A549 (cell line): ENCODE measurements at regions not wholly inside any gene's neighbourhood (a gene's known extent, or its start where the extent isn't known, plus 50 kb on each side); places are given as distances from the start of the nearest gene placed in this dataset.

Experiments used
- CBX8 ChIP-seq: fragments of 200-600 bp; sonication (generic); IDR thresholded peaks from 2 replicates; pipeline ENCODE4 v1.6.1; 2016
- CHD2 ChIP-seq: fragments of 150-350 bp; IDR thresholded peaks from 2 replicates; pipeline ENCODE4 v1.6.1; 2014; ENCODE audit warnings: low read length; ENCODE audit not compliant: partially characterized antibody
- CHD4 ChIP-seq: fragments of 200-600 bp; sonication (generic); IDR thresholded peaks from 2 replicates; pipeline ENCODE4 v1.6.1; 2016; ENCODE audit warnings: antibody characterized with exemption, mild to moderate bottlenecking, borderline replicate concordance
- MAFK ChIP-seq: fragments of 450-650 bp; IDR thresholded peaks from 2 replicates; pipeline ENCODE4 v1.6.1; 2014; ENCODE audit not compliant: partially characterized antibody
- MYC ChIP-seq: IDR thresholded peaks from 2 replicates; pipeline ENCODE4 v1.6.1; 2012; ENCODE audit warnings: mild to moderate bottlenecking, inconsistent platforms, low read length, improper control_type of control experiment, borderline replicate concordance
- NPAS2 ChIP-seq: fragments of 250-450 bp; sonication (Bioruptor Pico); IDR thresholded peaks from 2 replicates; pipeline ENCODE4 v1.8.0; 2022; ENCODE audit warnings: mild to moderate bottlenecking, moderate library complexity, borderline replicate concordance
- POLR2AphosphoS2 ChIP-seq: conservative IDR thresholded peaks from 2 replicates; pipeline ENCODE4 v1.6.1; 2012; ENCODE audit warnings: low read length, improper control_type of control experiment, inconsistent platforms
- RAD21 ChIP-seq, 2 experiments: fragments of >200 bp in 1 of 2; sonication (Bioruptor Twin) in 1 of 2; formaldehyde crosslinking in 1 of 2; IDR thresholded peaks in 1 of 2; conservative IDR thresholded peaks in 1 of 2; 2 replicates in 1 of 2; 3 replicates in 1 of 2; pipeline ENCODE4 v1.6.1; 2012 to 2018; ENCODE audit warnings: inconsistent platforms in 1 of 2
- RFX5 ChIP-seq: fragments of 450-650 bp; IDR thresholded peaks from 2 replicates; pipeline ENCODE4 v1.7.1; 2014; ENCODE audit warnings: antibody characterized with exemption, mild to moderate bottlenecking, moderate library complexity
- ZNF302 ChIP-seq: fragments of 250-450 bp; sonication (Bioruptor Pico); IDR thresholded peaks from 2 replicates; pipeline ENCODE4 v1.9.0; 2021; ENCODE audit warnings: inconsistent platforms, mild to moderate bottlenecking, moderate library complexity
- TF ChIP-seq, protein P1 (sequence below): fragments of >200 bp; sonication (Bioruptor Twin); formaldehyde crosslinking; IDR thresholded peaks from 3 replicates; pipeline ENCODE4 v1.5.1; 2016
- TF ChIP-seq, protein P2 (sequence below): fragments of 200-600 bp; sonication (generic); IDR thresholded peaks from 2 replicates; pipeline ENCODE4 v1.6.1; 2016; ENCODE audit warnings: antibody characterized with exemption, mild to moderate bottlenecking, moderate library complexity
- TF ChIP-seq, protein P3 (sequence below): IDR thresholded peaks from 2 replicates; pipeline ENCODE4 v1.6.1; 2012
- TF ChIP-seq, protein P4 (sequence below): fragments of 450-650 bp; IDR thresholded peaks from 2 replicates; pipeline ENCODE4 v1.6.1; 2014; ENCODE audit warnings: antibody characterized with exemption

DNA sequence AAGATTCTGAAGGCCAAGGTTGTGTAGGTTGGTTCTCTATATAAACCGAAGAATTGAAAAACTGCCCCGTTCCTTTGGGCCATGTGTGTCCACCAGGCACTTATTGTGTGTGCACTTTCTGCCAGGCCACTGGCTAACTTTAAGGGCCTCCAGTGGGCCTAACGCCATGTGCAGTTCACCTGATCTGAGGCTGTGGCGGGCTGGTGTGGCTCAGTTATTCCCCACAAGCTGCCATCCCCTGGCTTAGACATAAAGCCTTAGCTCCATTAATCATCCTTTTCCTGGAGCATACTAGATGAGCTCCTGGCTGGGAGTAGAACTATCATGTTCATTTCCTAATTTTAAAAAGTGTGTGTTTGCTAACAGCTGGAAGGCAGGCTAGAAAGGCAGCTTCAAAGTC, 304.1 kb upstream of the TNP1 start:
- TF ChIP-seq, protein P1, sequence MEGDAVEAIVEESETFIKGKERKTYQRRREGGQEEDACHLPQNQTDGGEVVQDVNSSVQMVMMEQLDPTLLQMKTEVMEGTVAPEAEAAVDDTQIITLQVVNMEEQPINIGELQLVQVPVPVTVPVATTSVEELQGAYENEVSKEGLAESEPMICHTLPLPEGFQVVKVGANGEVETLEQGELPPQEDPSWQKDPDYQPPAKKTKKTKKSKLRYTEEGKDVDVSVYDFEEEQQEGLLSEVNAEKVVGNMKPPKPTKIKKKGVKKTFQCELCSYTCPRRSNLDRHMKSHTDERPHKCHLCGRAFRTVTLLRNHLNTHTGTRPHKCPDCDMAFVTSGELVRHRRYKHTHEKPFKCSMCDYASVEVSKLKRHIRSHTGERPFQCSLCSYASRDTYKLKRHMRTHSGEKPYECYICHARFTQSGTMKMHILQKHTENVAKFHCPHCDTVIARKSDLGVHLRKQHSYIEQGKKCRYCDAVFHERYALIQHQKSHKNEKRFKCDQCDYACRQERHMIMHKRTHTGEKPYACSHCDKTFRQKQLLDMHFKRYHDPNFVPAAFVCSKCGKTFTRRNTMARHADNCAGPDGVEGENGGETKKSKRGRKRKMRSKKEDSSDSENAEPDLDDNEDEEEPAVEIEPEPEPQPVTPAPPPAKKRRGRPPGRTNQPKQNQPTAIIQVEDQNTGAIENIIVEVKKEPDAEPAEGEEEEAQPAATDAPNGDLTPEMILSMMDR: no peak
- TF ChIP-seq ZNF302 (no peak), MAFK (no peak), CHD2 (no peak), MYC (no peak), NPAS2 (CRISPR knock-in tag) (no peak), POLR2AphosphoS2 (no peak), CBX8 (no peak), CHD4 (no peak), RFX5 (no peak), RAD21 (conservative IDR thresholded peaks at IDR 0.05 in 1 of 2, IDR thresholded peaks at IDR 0.05 in 1 of 2) (no peak)
- TF ChIP-seq, protein P2, sequence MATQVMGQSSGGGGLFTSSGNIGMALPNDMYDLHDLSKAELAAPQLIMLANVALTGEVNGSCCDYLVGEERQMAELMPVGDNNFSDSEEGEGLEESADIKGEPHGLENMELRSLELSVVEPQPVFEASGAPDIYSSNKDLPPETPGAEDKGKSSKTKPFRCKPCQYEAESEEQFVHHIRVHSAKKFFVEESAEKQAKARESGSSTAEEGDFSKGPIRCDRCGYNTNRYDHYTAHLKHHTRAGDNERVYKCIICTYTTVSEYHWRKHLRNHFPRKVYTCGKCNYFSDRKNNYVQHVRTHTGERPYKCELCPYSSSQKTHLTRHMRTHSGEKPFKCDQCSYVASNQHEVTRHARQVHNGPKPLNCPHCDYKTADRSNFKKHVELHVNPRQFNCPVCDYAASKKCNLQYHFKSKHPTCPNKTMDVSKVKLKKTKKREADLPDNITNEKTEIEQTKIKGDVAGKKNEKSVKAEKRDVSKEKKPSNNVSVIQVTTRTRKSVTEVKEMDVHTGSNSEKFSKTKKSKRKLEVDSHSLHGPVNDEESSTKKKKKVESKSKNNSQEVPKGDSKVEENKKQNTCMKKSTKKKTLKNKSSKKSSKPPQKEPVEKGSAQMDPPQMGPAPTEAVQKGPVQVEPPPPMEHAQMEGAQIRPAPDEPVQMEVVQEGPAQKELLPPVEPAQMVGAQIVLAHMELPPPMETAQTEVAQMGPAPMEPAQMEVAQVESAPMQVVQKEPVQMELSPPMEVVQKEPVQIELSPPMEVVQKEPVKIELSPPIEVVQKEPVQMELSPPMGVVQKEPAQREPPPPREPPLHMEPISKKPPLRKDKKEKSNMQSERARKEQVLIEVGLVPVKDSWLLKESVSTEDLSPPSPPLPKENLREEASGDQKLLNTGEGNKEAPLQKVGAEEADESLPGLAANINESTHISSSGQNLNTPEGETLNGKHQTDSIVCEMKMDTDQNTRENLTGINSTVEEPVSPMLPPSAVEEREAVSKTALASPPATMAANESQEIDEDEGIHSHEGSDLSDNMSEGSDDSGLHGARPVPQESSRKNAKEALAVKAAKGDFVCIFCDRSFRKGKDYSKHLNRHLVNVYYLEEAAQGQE: no peak
- TF ChIP-seq, protein P3, sequence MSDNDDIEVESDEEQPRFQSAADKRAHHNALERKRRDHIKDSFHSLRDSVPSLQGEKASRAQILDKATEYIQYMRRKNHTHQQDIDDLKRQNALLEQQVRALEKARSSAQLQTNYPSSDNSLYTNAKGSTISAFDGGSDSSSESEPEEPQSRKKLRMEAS: no peak
- TF ChIP-seq, protein P4, sequence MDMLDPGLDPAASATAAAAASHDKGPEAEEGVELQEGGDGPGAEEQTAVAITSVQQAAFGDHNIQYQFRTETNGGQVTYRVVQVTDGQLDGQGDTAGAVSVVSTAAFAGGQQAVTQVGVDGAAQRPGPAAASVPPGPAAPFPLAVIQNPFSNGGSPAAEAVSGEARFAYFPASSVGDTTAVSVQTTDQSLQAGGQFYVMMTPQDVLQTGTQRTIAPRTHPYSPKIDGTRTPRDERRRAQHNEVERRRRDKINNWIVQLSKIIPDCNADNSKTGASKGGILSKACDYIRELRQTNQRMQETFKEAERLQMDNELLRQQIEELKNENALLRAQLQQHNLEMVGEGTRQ: no peak
